H1 (cell line): ENCODE measurements at regions not wholly inside any gene's neighbourhood (a gene's known extent, or its start where the extent isn't known, plus 50 kb on each side); places are given as distances from the start of the nearest gene placed in this dataset.

Experiments
- CTCF ChIP-seq, 3 experiments: IDR thresholded peaks; 1 replicate in 2 of 3; 2 replicates in 1 of 3; pipeline versions ENCODE4 v1.5.1 to v1.6.1; 2011; ENCODE audit warnings: low read length in 3 of 3, mild to moderate bottlenecking in 3 of 3, inconsistent platforms in 2 of 3, low read depth in 1 of 3, moderate library complexity in 1 of 3; ENCODE audit not compliant: insufficient read depth in 1 of 3; ENCODE audit errors: control extremely low read depth in 1 of 3
- EGR1 ChIP-seq: IDR thresholded peaks from 2 replicates; pipeline ENCODE4 v1.6.1; 2011; ENCODE audit warnings: low read depth, low read length, borderline replicate concordance
- EP300 ChIP-seq, 2 experiments: IDR thresholded peaks; 1 replicate in 1 of 2; 2 replicates in 1 of 2; pipeline ENCODE4 v1.6.1; 2011 to 2012; ENCODE audit warnings: low read depth in 2 of 2, low read length in 2 of 2, mild to moderate bottlenecking in 2 of 2, borderline replicate concordance in 1 of 2, inconsistent platforms in 1 of 2, moderate library complexity in 1 of 2
- EZH2 ChIP-seq: fragments of 200-600 bp; sonication (generic); IDR thresholded peaks from 2 replicates; pipeline ENCODE4 v1.7.1; 2012; ENCODE audit warnings: low read depth, mild to moderate bottlenecking, moderate library complexity, low read length, inconsistent platforms; ENCODE audit not compliant: severe bottlenecking
- FOSL1 ChIP-seq: IDR thresholded peaks from 2 replicates; pipeline ENCODE4 v1.6.1; 2011; ENCODE audit warnings: mild to moderate bottlenecking, low read depth, low read length, moderate library complexity; ENCODE audit not compliant: insufficient read depth
- KDM1A ChIP-seq: fragments of 200-600, 300-600 bp; sonication (generic); IDR thresholded peaks from 2 replicates; pipeline ENCODE4 v1.7.1; 2016; ENCODE audit warnings: mild to moderate bottlenecking, low read length, borderline replicate concordance
- NANOG ChIP-seq: IDR thresholded peaks from 2 replicates; pipeline ENCODE4 v1.6.1; 2011; ENCODE audit warnings: low read length, low read depth, mild to moderate bottlenecking, inconsistent platforms; ENCODE audit not compliant: insufficient read depth, poor library complexity, severe bottlenecking
- POLR2A ChIP-seq, 2 experiments: IDR thresholded peaks; 1 replicate in 1 of 2; 2 replicates in 1 of 2; pipeline ENCODE4 v1.6.1; 2011; ENCODE audit warnings: low read depth in 2 of 2, low read length in 2 of 2, mild to moderate bottlenecking in 2 of 2; ENCODE audit errors: control extremely low read depth in 1 of 2
- POLR2AphosphoS5 ChIP-seq: IDR thresholded peaks from 2 replicates; pipeline ENCODE4 v1.6.1; 2011; ENCODE audit warnings: low read depth, low read length
- RAD21 ChIP-seq, 2 experiments: IDR thresholded peaks in 1 of 2; conservative IDR thresholded peaks in 1 of 2; 2 replicates each; pipeline ENCODE4 v1.6.1; 2011; ENCODE audit warnings: low read depth in 2 of 2, low read length in 2 of 2, improper control_type of control experiment in 1 of 2, inconsistent platforms in 1 of 2, mild to moderate bottlenecking in 1 of 2, moderate library complexity in 1 of 2
- RFX5 ChIP-seq: IDR thresholded peaks from 2 replicates; pipeline ENCODE4 v1.6.1; 2011; ENCODE audit warnings: low read depth, low read length, improper control_type of control experiment, borderline replicate concordance
- RNF2 ChIP-seq: fragments of 200-900, 300-1000 bp; sonication (generic); IDR thresholded peaks from 2 replicates; pipeline ENCODE4 v1.7.1; 2016; ENCODE audit warnings: borderline replicate concordance, low read depth, mild to moderate bottlenecking, antibody characterized with exemption, low read length; ENCODE audit not compliant: poor library complexity, severe bottlenecking; ENCODE audit errors: missing control alignments
- SAP30 ChIP-seq: fragments of 300-600 bp; sonication (generic); IDR thresholded peaks from 2 replicates; pipeline ENCODE4 v1.7.1; 2012; ENCODE audit warnings: low read length, moderate library complexity, mild to moderate bottlenecking, inconsistent platforms; ENCODE audit not compliant: insufficient read depth, insufficient replicate concordance
- TAF1 ChIP-seq: IDR thresholded peaks from 2 replicates; pipeline ENCODE4 v1.6.1; 2011; ENCODE audit warnings: mild to moderate bottlenecking, low read depth, low read length

GRCh38 chr13:109644956-109645355 lies 141.4 kb downstream of the IRS2 start:
- no peak for TF ChIP-seq CTCF (IDR thresholded peaks at IDR 0.05; ENCODE audit: control extremely low read depth in 1 of 3, insufficient read depth in 1 of 3, low read depth in 1 of 3, low read length in 3 of 3)
- TF ChIP-seq TAF1, result no peak
- no peak for TF ChIP-seq POLR2A (IDR thresholded peaks at IDR 0.05; ENCODE audit: control extremely low read depth in 1 of 2, low read depth in 2 of 2, low read length in 2 of 2)
- TF ChIP-seq EGR1, result no peak
- TF ChIP-seq KDM1A, result no peak
- no peak for TF ChIP-seq FOSL1
- TF ChIP-seq RFX5, result no peak
- TF ChIP-seq EP300 (IDR thresholded peaks at IDR 0.05; ENCODE audit: borderline replicate concordance in 1 of 2, low read depth in 2 of 2, low read length in 2 of 2), result no peak
- TF ChIP-seq RAD21 (IDR thresholded peaks at IDR 0.05 in 1 of 2, conservative IDR thresholded peaks at IDR 0.05 in 1 of 2; ENCODE audit: low read depth in 2 of 2, low read length in 2 of 2), result no peak
- TF ChIP-seq RNF2, result no peak
- TF ChIP-seq NANOG, result no peak
- TF ChIP-seq EZH2, result no peak
- TF ChIP-seq POLR2AphosphoS5, result no peak
- TF ChIP-seq SAP30, result no peak
